Neuronal stem cell (in vitro differentiated cells): ENCODE measurements at regions not wholly inside any gene's neighbourhood (a gene's known extent, or its start where the extent isn't known, plus 50 kb on each side); places are given as distances from the start of the nearest gene placed in this dataset.

Source experiments
- DNase-seq: peaks from one replicate; pipeline ENCODE4 v3.0.0-alpha.2; 2013; ENCODE audit warnings: low spot score
- H2AFZ ChIP-seq: one replicate; pipeline ENCODE4 v1.6.1; 2013; ENCODE audit warnings: mild to moderate bottlenecking, low read length, inconsistent platforms
- H2AK5ac ChIP-seq: 2 replicates; pipeline ENCODE4 v1.6.1; 2013; ENCODE audit warnings: low read depth, mild to moderate bottlenecking, inconsistent platforms, low read length, moderate library complexity, mixed read lengths
- H2BK120ac ChIP-seq: 2 replicates; pipeline ENCODE4 v1.6.1; 2013; ENCODE audit warnings: low read depth, mild to moderate bottlenecking, inconsistent platforms, low read length, moderate library complexity, mixed read lengths
- H2BK12ac ChIP-seq: one replicate; pipeline ENCODE4 v1.6.1; 2013; ENCODE audit warnings: low read length, inconsistent platforms
- H2BK15ac ChIP-seq: 2 replicates; pipeline ENCODE4 v1.6.1; 2013; ENCODE audit warnings: mild to moderate bottlenecking, low read length, inconsistent platforms, mixed read lengths
- H2BK5ac ChIP-seq: one replicate; pipeline ENCODE4 v1.6.1; 2013; ENCODE audit warnings: inconsistent platforms, mild to moderate bottlenecking, low read length, moderate library complexity
- H3K14ac ChIP-seq: one replicate; pipeline ENCODE4 v1.6.1; 2013; ENCODE audit warnings: low read length, inconsistent platforms
- H3K18ac ChIP-seq: 2 replicates; pipeline ENCODE4 v1.6.1; 2013; ENCODE audit warnings: low read length, inconsistent platforms
- H3K23ac ChIP-seq: 2 replicates; pipeline ENCODE4 v1.6.1; 2013; ENCODE audit warnings: low read depth, mild to moderate bottlenecking, mixed read lengths, low read length, inconsistent platforms; ENCODE audit not compliant: poor library complexity
- H3K27ac ChIP-seq: replicated peaks from 3 replicates; pipeline ENCODE4 v1.5.1; 2013; ENCODE audit warnings: low read length, inconsistent platforms
- H3K27me3 ChIP-seq, 3 experiments: 2 replicates each; pipeline ENCODE4 v1.6.1; 2013; ENCODE audit warnings: low read length in 3 of 3, mild to moderate bottlenecking in 2 of 3, inconsistent platforms in 1 of 3, low read depth in 1 of 3, mixed read lengths in 1 of 3, moderate library complexity in 1 of 3; ENCODE audit not compliant: control insufficient read depth in 3 of 3, insufficient read depth in 3 of 3
- H3K36me3 ChIP-seq, 2 donors: replicated peaks in 1 of 2; 2 replicates each; pipeline ENCODE4 v1.6.1; 2013; ENCODE audit warnings: low read length in 2 of 2; ENCODE audit not compliant: control insufficient read depth in 2 of 2, insufficient read depth in 2 of 2
- H3K4ac ChIP-seq: 2 replicates; pipeline ENCODE4 v1.6.1; 2013; ENCODE audit warnings: inconsistent platforms, mild to moderate bottlenecking, low read length, moderate library complexity
- H3K4me1 ChIP-seq, 2 donors: 1 replicate in 1 of 2; 2 replicates in 1 of 2; pipeline ENCODE4 v1.6.1; 2013; ENCODE audit warnings: low read length in 2 of 2, low read depth in 1 of 2; ENCODE audit not compliant: control insufficient read depth in 2 of 2, insufficient read depth in 1 of 2
- H3K4me2 ChIP-seq: one replicate; pipeline ENCODE4 v1.6.1; 2013; ENCODE audit warnings: mild to moderate bottlenecking, low read length, inconsistent platforms; ENCODE audit not compliant: insufficient read depth, poor library complexity, severe bottlenecking
- H3K4me3 ChIP-seq, 2 donors: 2 replicates each; pipeline ENCODE4 v1.5.1; 2013; ENCODE audit warnings: low read length in 2 of 2, mild to moderate bottlenecking in 2 of 2, inconsistent platforms in 1 of 2, moderate library complexity in 1 of 2
- H3K79me1 ChIP-seq: one replicate; pipeline ENCODE4 v1.6.1; 2013; ENCODE audit warnings: low read depth, mild to moderate bottlenecking, inconsistent platforms, low read length, moderate library complexity
- H3K9ac ChIP-seq: one replicate; pipeline ENCODE4 v1.6.1; 2013; ENCODE audit warnings: mild to moderate bottlenecking, low read depth, low read length, inconsistent platforms; ENCODE audit not compliant: poor library complexity
- H3K9me3 ChIP-seq, 2 donors: replicated peaks in 1 of 2; 2 replicates each; pipeline versions ENCODE3 to v1.6.1; 2013; ENCODE audit warnings: low read length in 2 of 2, mild to moderate bottlenecking in 2 of 2, inconsistent platforms in 1 of 2, low read depth in 1 of 2, mixed read lengths in 1 of 2, moderate library complexity in 1 of 2; ENCODE audit not compliant: control insufficient read depth in 2 of 2, insufficient read depth in 1 of 2
- H4K8ac ChIP-seq: one replicate; pipeline ENCODE4 v1.6.1; 2013; ENCODE audit warnings: low read depth, mild to moderate bottlenecking, inconsistent platforms, low read length, moderate library complexity
- H4K91ac ChIP-seq: one replicate; pipeline ENCODE4 v1.6.1; 2013; ENCODE audit warnings: low read length, low read depth, mild to moderate bottlenecking, inconsistent platforms; ENCODE audit not compliant: poor library complexity
- WGBS, 2 donors: extraction: QIAGEN DNeasy Blood & Tissue Kit; methylation state at CpG; one replicate each; pipeline ENCODE4 v1.1.7; 2013; ENCODE audit warnings: missing lambda C conversion rate in 2 of 2, mixed read lengths in 1 of 2; ENCODE audit not compliant: insufficient read length in 2 of 2, insufficient replicate concordance in 1 of 2; ENCODE audit errors: extremely low coverage in 2 of 2; 5-methylcytosine and 5-hydroxymethylcytosine counted together

- Histone ChIP-seq H3K18ac (no peak overlapping the region), H2BK5ac (no peak overlapping the region), H3K79me1 (no peaks in the 10 kb centered on the region), H3K4ac (no peak overlapping the region), H3K9ac (no peak overlapping the region), H3K4me1 (no peaks in the 10 kb centered on the region), H2BK120ac (no peak overlapping the region), H2BK15ac (no peak overlapping the region), H2AFZ (no peak overlapping the region), H3K27ac (no peak overlapping the region), H3K4me2 (no peak overlapping the region), H3K27me3 (no peaks in the 10 kb centered on the region), H3K9me3 (no peaks in the 10 kb centered on the region), H4K91ac (no peak overlapping the region), H2AK5ac (no peak overlapping the region), H3K23ac (no peak overlapping the region), H3K4me3 (no peak overlapping the region), H2BK12ac (no peak overlapping the region), H4K8ac (no peak overlapping the region), H3K36me3 (no peaks in the 10 kb centered on the region), H3K14ac (no peak overlapping the region)
- no CpG with 5 or more reads among the region's 1 CpG for WGBS, 2 donors
- DNase-seq, result no peak
Observed at GRCh38 chr14:84894254-84894653, 635.7 kb upstream of the FLRT2 start.

- Histone ChIP-seq H2BK5ac (no peak overlapping the region), H3K4me1 (no peaks in the 10 kb centered on the region), H2BK12ac (no peak overlapping the region), H3K18ac (no peak overlapping the region), H2BK15ac (no peak overlapping the region), H4K8ac (no peak overlapping the region), H2AK5ac (no peak overlapping the region), H3K4ac (no peak overlapping the region), H3K27me3 (no peaks in the 10 kb centered on the region), H3K36me3 (no peaks in the 10 kb centered on the region), H3K27ac (no peak overlapping the region), H3K9ac (no peak overlapping the region), H2BK120ac (no peak overlapping the region), H3K9me3 (no peaks in the 10 kb centered on the region), H3K14ac (no peak overlapping the region), H2AFZ (no peak overlapping the region), H3K23ac (no peak overlapping the region), H3K4me3 (no peak overlapping the region), H4K91ac (no peak overlapping the region), H3K4me2 (no peak overlapping the region), H3K79me1 (no peaks in the 10 kb centered on the region)
- no peak for DNase-seq
- no CpG with 5 or more reads among the region's 3 CpGs for WGBS, 2 donors
Observed at GRCh38 chr14:84922370-84922769, 607.6 kb upstream of the FLRT2 start.

- Histone ChIP-seq H2AFZ (no peak overlapping the region), H2BK5ac (no peak overlapping the region), H3K9ac (no peak overlapping the region), H4K8ac (no peak overlapping the region), H3K27ac (no peak overlapping the region), H4K91ac (no peak overlapping the region), H2AK5ac (no peak overlapping the region), H2BK120ac (no peak overlapping the region), H3K14ac (no peak overlapping the region), H3K4ac (no peak overlapping the region), H3K23ac (no peak overlapping the region), H3K4me3 (no peak overlapping the region), H3K27me3 (no peaks in the 10 kb centered on the region), H3K4me2 (no peak overlapping the region), H3K18ac (no peak overlapping the region), H3K9me3 (no peaks in the 10 kb centered on the region), H2BK15ac (no peak overlapping the region), H3K79me1 (no peaks in the 10 kb centered on the region), H2BK12ac (no peak overlapping the region), H3K36me3 (no peaks in the 10 kb centered on the region), H3K4me1 (no peaks in the 10 kb centered on the region)
- DNase-seq, result no peak
- no CpG with 5 or more reads among the region's 1 CpG for WGBS, 2 donors
Observed at GRCh38 chr14:84926656-84927055, 603.3 kb upstream of the FLRT2 start.

- Histone ChIP-seq H2AFZ (no peak overlapping the region), H3K18ac (no peak overlapping the region), H3K4ac (no peak overlapping the region), H3K4me2 (no peak overlapping the region), H2AK5ac (no peak overlapping the region), H3K79me1 (no peaks in the 10 kb centered on the region), H3K23ac (no peak overlapping the region), H3K9ac (no peak overlapping the region), H4K8ac (no peak overlapping the region), H2BK12ac (no peak overlapping the region), H3K27ac (no peak overlapping the region), H3K14ac (no peak overlapping the region), H3K9me3 (no peaks in the 10 kb centered on the region), H2BK15ac (no peak overlapping the region), H2BK120ac (no peak overlapping the region), H3K36me3 (no peaks in the 10 kb centered on the region), H3K4me1 (no peaks in the 10 kb centered on the region), H2BK5ac (no peak overlapping the region), H3K27me3 (no peaks in the 10 kb centered on the region), H3K4me3 (no peak overlapping the region), H4K91ac (no peak overlapping the region)
- WGBS, 2 donors, result no CpG with 5 or more reads among the region's 6 CpGs
- no peak for DNase-seq
Observed at GRCh38 chr14:84927096-84927827, 602.7 kb upstream of the FLRT2 start.
